ENCODE measurements at regions not wholly inside any gene's neighbourhood (a gene's known extent, or its start where the extent isn't known, plus 50 kb on each side); places are given as distances from the start of the nearest gene placed in this dataset.

DNA sequence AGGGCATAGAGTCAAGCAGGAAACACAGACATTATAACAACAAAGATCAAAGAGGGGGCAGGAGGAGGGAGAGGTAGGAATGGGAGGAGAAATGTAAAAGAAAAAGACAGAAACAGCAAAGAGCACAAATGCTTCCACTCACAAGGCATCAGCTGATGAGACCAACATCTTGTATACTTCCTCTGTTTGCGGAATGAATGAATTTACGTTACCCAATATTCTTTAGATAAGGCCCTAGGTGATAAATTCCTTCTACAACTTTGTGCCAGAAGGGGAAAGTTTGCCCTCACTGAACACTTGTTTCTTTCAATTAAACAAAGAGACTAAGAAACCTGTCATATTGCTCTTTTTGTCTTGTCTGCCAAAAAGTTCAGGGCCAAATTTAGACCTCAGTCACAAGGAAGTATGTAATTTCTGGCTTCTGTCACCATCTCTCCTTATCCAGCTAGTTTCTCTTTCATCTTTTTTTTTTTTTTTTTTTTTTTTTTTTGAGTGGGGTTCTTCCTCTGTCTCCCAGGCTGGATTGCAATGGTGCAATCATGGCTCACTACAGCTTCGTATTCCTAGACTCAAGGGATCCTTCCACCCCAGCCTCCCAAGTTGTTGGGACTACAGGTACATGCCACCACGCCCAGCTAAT, 116.4 kb upstream of the NANOS1 start (continued):
- TF ChIP-seq, protein P1, sequence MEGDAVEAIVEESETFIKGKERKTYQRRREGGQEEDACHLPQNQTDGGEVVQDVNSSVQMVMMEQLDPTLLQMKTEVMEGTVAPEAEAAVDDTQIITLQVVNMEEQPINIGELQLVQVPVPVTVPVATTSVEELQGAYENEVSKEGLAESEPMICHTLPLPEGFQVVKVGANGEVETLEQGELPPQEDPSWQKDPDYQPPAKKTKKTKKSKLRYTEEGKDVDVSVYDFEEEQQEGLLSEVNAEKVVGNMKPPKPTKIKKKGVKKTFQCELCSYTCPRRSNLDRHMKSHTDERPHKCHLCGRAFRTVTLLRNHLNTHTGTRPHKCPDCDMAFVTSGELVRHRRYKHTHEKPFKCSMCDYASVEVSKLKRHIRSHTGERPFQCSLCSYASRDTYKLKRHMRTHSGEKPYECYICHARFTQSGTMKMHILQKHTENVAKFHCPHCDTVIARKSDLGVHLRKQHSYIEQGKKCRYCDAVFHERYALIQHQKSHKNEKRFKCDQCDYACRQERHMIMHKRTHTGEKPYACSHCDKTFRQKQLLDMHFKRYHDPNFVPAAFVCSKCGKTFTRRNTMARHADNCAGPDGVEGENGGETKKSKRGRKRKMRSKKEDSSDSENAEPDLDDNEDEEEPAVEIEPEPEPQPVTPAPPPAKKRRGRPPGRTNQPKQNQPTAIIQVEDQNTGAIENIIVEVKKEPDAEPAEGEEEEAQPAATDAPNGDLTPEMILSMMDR (IDR thresholded peaks at IDR 0.05 in 2 of 3, conservative IDR thresholded peaks at IDR 0.05 in 1 of 3; ENCODE audit: borderline replicate concordance in 1 of 3, insufficient read depth in 1 of 3, low read depth in 2 of 3, low read length in 2 of 3) = no peak
- TF ChIP-seq JUND (IDR thresholded peaks at IDR 0.05) (no peak), EZH2phosphoT487 (IDR thresholded peaks at IDR 0.05; ENCODE audit: borderline replicate concordance) (no peak), ZFX (IDR thresholded peaks at IDR 0.05) (no peak), ELF1 (IDR thresholded peaks at IDR 0.05; ENCODE audit: borderline replicate concordance, low read depth) (no peak), YY1 (IDR thresholded peaks at IDR 0.05; ENCODE audit: extremely low read depth, insufficient replicate concordance, low read depth, low read length) (no peak)

DNA sequence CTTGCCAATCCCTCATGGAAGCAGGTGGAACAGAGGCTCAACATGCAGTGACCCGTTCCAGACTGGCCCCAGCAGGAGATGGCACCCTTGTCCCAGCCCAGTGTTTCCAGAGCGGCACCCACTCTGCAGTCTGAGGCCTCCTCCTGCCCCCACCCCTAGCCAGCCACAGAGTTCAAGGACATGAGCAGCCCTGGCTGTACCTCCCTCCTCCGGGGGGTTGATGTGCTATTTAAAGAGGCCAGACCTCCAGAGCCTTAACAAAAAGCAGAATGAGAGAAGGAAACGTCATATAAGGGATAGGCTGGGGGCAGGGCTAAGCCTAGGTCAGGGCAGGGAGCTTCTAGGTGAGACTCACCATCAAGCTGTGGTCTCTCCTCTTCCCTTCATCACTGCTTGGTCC, 115.7 kb upstream of the NANOS1 start:
- RAD21 ChIA-PET (ENCODE audit: low non-redundant PET in 1 of 2, low total read pairs in 2 of 2, uncharacterized antibody in 2 of 2, unreplicated experiment in 2 of 2) = interaction anchor here in 1 of 2 experiments (0.6 kb wide), 1 partner anchor 35 kb away, joined by 3 read pairs; no protein-coding TSS in a partner anchor
- CTCF ChIA-PET = no interaction called here
- no peak overlapping the region for H2AFZ ChIP-seq (ENCODE audit: low read depth, low read length, poor library complexity, severe bottlenecking)
- H3K4me3 ChIP-seq (replicated peaks in 1 of 2; ENCODE audit: low read depth in 1 of 2, low read length in 2 of 2) = no peak overlapping the region
- H3K9me2 ChIP-seq (ENCODE audit: insufficient read depth) = no peaks in the 10 kb centered on the region
- H3K27ac ChIP-seq (ENCODE audit: low read depth, low read length) = no peak overlapping the region
- TF ChIP-seq RAD21 (IDR thresholded peaks at IDR 0.05; ENCODE audit: low read depth) (peak; percentile 19; the same call in 1 of the 2 replicates), ZNF274 (IDR thresholded peaks at IDR 0.05; ENCODE audit: low read depth, low read length) (no peak)
- peaks cover 9 to 41% of the 10 kb centered on the region in 2 experiments for H3K4me1 ChIP-seq (ENCODE audit: control insufficient read depth in 1 of 2, insufficient read depth in 2 of 2, low read length in 2 of 2)
- no peaks in the 10 kb centered on the region for H3K36me3 ChIP-seq (ENCODE audit: control insufficient read depth in 1 of 2, insufficient read depth in 2 of 2, low read length in 2 of 2)
- no peak for DNase-seq (ENCODE audit: low read depth, low spot score)
- no TSS peak for BruUV-seq (replicated peaks)
- POLR2A ChIA-PET = no interaction called here
- H4K20me1 ChIP-seq (ENCODE audit: insufficient read depth) = no peaks in the 10 kb centered on the region
- no peak overlapping the region for H3K9ac ChIP-seq (ENCODE audit: low read length)
- no peak overlapping the region for H3K4me2 ChIP-seq (ENCODE audit: low read length)
- no peak for ATAC-seq
- no peaks in the 10 kb centered on the region for H3K27me3 ChIP-seq (ENCODE audit: insufficient read depth, low read length)
- no peaks in the 10 kb centered on the region for H3K79me2 ChIP-seq (ENCODE audit: insufficient read depth, low read length)
- no peaks in the 10 kb centered on the region for H3K9me3 ChIP-seq (ENCODE audit: control insufficient read depth in 1 of 2, insufficient read depth in 1 of 2, low read depth in 1 of 2, low read length in 2 of 2)
- intact Hi-C loops (cut with micrococcal nuclease) = no loop called here

Data from HCT116 (cell line).